OCI-LY1 (cell line): ENCODE measurements at regions not wholly inside any gene's neighbourhood (a gene's known extent, or its start where the extent isn't known, plus 50 kb on each side); places are given as distances from the start of the nearest gene placed in this dataset.

ENCODE experiments used
- EZH2 ChIP-seq: fragments of 200-600 bp; sonication (generic), shearing (Covaris generic); IDR thresholded peaks from 2 replicates; pipeline ENCODE4 v1.8.0; 2017; ENCODE audit warnings: borderline replicate concordance, mixed run types, mild to moderate bottlenecking, antibody characterized with exemption, low read length, moderate library complexity, mixed read lengths
- TF ChIP-seq, protein P1 (sequence below): fragments of 200-600 bp; sonication (generic), shearing (Covaris generic); IDR thresholded peaks from 2 replicates; pipeline ENCODE4 v1.5.1; 2017; ENCODE audit warnings: mild to moderate bottlenecking, antibody characterized with exemption, low read length, moderate library complexity, mixed read lengths

DNA sequence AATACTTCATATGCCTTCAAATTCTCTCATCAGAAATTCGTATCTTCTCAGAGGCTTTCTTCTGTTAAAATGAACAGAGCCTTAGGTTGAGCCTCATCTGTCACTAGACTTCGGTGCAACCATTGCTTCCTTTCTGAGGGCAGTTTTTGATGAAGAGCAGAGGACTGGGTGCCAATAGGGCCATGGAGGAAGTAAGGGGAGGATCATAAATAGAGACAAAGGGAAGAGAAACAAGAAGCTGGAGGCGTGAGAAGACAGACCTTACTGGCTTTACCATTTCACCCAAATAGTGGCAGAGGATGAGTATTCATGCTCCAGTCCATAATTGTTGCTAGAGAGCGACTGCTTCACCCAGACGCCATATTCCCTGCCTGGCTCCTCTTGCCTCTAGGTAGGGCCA is 215.6 kb upstream of the PKDCC start:
- TF ChIP-seq EZH2 = no peak
- TF ChIP-seq, protein P1, sequence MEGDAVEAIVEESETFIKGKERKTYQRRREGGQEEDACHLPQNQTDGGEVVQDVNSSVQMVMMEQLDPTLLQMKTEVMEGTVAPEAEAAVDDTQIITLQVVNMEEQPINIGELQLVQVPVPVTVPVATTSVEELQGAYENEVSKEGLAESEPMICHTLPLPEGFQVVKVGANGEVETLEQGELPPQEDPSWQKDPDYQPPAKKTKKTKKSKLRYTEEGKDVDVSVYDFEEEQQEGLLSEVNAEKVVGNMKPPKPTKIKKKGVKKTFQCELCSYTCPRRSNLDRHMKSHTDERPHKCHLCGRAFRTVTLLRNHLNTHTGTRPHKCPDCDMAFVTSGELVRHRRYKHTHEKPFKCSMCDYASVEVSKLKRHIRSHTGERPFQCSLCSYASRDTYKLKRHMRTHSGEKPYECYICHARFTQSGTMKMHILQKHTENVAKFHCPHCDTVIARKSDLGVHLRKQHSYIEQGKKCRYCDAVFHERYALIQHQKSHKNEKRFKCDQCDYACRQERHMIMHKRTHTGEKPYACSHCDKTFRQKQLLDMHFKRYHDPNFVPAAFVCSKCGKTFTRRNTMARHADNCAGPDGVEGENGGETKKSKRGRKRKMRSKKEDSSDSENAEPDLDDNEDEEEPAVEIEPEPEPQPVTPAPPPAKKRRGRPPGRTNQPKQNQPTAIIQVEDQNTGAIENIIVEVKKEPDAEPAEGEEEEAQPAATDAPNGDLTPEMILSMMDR = no peak
